ENCODE measurements at regions not wholly inside any gene's neighbourhood (a gene's known extent, or its start where the extent isn't known, plus 50 kb on each side); places are given as distances from the start of the nearest gene placed in this dataset.

DNA sequence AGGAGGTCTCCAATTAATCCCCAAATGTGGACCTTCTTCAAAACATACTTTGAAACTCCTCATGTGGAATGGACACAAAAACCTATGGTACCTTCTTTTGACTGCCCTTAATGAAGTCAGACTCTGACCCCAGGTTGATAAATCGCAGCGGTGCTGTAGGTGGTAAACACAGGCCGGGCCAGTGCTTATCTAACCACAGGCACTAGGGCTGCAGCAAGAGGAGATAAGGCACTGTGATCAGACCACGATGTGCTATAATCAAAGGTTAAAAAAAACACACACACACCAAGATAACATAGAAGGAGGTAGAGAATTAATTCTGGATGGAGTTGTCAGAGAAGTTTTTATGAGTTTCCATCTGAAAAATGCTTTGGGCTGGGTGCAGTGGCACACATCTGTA lies 52.3 kb upstream of the SIPA1L2 start:
- DNase-seq: no peak

- DNase-seq: no peak
Measured at GRCh38 chr1:232684371-232685105, 54.6 kb upstream of the SIPA1L2 start.

- DNase-seq: no peak
Measured at GRCh38 chr1:232686346-232686745, 56.4 kb upstream of the SIPA1L2 start.

- no peak for DNase-seq
Measured at GRCh38 chr1:232687304-232687703, 57.4 kb upstream of the SIPA1L2 start.

DNA sequence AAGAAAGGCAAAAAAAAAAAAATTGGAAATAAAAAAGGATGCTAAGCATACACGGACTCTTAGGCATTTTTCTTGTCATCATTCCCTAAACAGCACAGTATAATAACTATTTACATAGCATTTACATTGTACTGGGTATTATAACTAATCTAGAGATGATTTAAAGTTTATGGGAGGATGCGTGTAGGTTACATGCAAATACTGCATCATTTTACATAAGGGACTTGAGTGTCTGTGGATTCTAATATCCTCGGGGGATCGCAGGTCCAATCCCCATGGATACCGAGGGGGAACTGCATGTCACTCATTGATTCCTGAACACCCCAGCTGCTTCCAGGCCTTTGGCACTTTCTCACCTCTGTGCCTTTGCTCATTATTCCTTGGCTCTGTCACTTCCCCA lies 57.8 kb upstream of the SIPA1L2 start:
- no peak for DNase-seq

GRCh38 chr1:232688398-232688797 lies 58.5 kb upstream of the SIPA1L2 start:
- no peak for DNase-seq

DNA sequence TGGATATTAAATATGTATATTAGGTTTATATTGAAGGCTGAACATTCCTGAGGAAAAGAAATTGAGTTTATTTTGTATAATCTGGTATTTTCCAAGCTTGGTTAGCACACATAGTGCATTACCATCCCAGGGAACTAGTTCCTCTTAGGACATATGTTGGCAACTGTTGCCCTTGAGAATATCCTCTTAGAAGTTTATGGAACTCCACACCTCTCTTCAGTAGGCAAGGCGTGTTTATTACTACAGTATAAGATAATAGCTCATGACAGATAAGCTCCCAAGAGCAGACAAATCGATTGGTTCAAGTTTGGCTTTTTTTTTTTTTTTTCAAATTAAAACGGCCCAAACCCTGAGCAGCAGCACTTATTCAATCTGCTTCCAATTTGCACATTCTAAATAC lies 59.8 kb upstream of the SIPA1L2 start:
- DNase-seq: no peak

GRCh38 chr1:232690285-232690935 lies 60.5 kb upstream of the SIPA1L2 start:
- no peak for DNase-seq

- DNase-seq: no peak
Measured at GRCh38 chr1:232694475-232694874, 64.5 kb upstream of the SIPA1L2 start.

- DNase-seq: no peak
Measured at GRCh38 chr1:232695621-232696385, 65.9 kb upstream of the SIPA1L2 start.

- DNase-seq: no peak
Measured at GRCh38 chr1:232696466-232696865, 66.5 kb upstream of the SIPA1L2 start.

GRCh38 chr1:232697187-232697822 lies 67.4 kb upstream of the SIPA1L2 start:
- DNase-seq: no peak

DNA sequence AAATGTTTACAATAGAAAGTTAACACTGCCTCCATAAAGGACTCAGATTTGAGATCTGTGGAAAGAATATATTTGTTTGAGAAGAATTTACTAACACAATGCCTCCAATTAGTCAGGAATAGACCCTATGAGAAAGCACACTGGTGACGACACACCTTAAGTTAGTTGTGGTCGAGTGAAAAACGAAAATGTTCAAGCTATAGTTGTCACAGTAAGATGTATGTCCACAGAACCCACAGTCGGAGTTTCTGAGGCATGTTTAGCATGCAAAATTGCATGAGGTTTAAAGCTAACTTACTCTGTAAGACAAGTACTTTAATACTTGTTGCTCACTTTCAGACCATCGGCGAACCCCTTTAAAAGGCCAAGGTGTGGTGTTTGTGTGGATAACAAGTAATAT lies 69.9 kb upstream of the SIPA1L2 start:
- no peak for DNase-seq

- no peak for DNase-seq
Measured at GRCh38 chr1:232702911-232703310, 73.0 kb upstream of the SIPA1L2 start.

DNA sequence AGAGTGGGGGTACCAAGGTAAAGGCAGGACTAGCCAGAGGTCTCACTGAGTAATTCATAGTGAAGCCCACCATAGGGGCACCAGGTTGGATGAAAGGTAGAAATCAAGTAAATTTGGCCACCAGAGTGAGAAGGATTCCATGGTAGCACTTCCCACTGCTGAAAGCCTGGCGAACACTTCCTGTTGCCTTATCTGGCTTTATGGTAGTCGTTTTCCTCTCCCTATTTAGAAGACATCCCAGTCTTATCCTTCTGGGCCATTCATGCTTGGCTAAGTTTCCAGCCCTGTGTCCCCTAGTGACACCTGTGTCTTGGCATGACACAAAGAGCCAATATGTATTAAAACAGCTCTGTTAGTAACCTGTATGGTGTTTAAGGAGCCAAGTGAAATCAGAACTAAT lies 74.3 kb upstream of the SIPA1L2 start:
- no peak for DNase-seq

DNA sequence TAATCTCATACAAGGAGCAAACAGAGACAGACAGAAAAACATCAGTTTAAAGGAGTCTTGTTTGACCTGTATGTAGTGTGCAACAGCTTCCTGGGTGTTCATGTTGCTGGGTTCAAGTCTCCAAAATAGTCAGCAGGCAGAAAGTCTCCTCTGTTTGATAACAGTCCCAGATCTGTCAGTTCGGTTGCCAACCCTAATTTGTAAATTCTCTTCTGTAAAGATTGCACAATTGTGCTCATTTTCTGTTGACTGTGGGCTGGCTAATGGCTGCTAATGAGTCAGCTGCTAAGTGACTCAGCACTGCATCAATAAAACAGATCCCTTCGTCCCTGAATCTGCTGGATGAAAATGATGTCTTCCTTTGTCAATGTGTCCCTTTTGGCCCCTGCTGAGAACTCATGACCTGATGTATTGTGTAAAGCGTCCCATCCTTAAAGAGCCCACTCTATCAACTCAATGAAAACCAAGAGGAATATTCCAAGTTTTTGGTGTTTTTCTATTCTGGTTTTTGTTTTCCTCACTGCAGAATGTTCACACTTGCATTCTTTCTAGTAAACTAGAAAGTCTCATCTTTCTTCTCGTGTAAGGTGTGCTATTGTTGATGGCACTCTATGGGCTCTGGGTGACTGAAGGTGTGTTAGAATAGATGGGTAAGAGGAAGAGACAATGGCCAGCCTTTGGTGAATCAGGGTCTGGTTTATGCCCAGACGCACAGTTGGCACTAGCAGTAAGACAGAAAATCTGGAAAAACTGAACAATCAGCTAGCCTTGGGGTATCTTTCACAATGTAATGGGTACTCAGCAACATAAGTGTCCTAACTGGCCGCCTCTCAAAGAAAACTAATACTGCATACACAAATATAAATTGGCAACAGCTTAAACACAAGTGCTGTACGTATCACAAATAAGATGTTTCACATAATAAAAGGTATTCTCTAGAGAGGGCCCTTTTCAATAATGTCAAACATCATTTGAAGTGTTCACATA lies 75.1 kb upstream of the SIPA1L2 start:
- DNase-seq: peak; percentile 69

DNA sequence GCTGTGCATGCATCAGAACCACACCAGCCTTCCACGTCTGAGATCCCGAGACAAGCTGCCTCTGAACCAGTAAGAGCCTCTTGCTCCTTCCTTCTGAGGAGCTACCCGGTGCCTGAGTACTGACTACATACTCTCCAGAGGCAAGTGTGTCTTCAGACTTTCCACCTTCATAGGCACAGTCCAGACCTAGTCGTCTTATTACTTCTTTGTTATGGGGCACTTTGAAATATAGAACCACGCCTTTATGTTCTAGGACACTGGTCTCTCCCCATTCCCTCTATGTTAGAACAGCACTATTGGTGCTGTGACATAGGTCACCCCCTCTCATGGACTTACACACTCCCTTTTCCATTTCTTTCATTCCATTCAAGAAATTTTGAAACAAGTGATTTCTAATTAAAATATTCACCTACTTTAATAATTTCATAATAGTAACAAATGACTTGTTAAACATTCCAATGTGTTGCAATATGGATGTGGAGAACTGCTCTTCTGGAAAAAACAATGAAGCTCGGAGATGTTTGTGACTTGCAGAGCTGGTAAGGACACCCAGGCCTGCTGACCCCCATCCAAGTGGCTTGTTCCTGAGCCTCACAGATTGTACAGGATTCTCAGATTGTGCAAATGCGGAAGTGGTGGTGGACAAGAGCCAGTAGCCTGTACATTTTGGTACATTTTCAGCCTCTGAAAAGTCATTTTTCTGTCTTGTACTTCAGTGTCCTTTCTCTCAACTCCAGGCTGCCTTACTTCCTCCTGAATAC lies 76.1 kb upstream of the SIPA1L2 start:
- DNase-seq: no peak

DNA sequence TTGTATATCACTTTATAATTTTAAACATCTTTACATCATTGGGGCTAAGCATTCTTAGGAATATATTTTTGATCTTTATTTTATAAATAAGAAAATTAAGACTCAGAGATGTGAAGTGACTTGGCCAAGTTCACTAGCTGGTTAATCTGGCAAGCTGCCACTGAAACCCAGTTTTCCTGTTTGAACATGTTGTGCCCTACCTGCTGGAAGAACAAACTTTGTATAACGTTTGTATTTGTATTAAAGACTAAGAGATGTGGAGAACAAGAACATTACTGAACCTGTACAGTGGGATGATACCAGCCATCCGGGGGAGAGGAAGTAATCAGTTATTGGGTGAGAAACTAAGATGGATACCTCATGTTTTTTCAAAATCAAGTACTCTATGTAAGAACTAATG lies 77.2 kb upstream of the SIPA1L2 start:
- no peak for DNase-seq

DNA sequence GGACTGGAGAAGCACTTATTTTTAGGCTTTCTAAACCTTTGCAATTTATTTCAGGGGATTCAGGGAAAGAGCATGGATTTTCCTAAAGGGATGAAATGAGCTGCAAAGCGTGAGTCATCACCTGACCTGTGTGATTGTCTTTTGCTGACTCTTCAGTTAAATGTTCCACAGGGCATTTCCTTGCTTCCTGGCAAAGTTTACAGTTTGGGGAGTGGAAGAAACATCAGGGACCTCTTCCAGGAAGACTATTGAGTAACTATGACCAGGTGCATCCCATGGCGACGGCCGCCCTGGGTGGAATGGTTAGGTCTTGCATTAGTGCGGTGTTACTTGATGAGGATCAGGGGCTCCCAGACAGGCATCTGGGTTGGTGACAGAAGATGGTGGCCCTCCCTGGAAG lies 79.5 kb upstream of the SIPA1L2 start:
- DNase-seq: no peak

- DNase-seq: no peak
Measured at GRCh38 chr1:232711996-232712395, 82.1 kb upstream of the SIPA1L2 start.

- DNase-seq: no peak
Measured at GRCh38 chr1:232713785-232714184, 83.9 kb upstream of the SIPA1L2 start.

DNA sequence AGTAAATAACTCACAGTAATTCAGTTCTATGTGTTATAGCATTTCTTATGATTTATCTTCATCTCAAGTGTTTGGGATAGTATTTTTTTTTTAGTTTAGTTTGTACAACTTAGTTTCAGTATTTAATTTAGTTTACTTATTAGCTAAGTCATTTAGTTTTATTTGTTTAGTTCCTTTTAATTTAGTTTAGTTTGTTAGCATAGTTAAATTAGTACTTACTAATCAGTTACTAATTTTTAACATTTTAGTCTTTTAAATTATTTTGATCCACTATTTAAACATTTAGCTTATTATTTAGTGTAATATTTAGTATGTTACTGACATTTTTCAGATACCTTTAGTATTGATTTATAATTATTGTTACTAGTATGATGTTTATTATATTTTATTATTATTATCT lies 85.2 kb upstream of the SIPA1L2 start:
- DNase-seq: no peak

All from amniotic stem cell (primary cell).